GM06990 (cell line): ENCODE measurements at regions not wholly inside any gene's neighbourhood (a gene's known extent, or its start where the extent isn't known, plus 50 kb on each side); places are given as distances from the start of the nearest gene placed in this dataset.

Experiments
- DNase-seq: peaks from one replicate; pipeline ENCODE4 v3.0.0-alpha.2; 2011; ENCODE audit not compliant: insufficient read length; ENCODE audit errors: extremely low read depth
- H3K27me3 ChIP-seq: replicated peaks from 2 replicates; pipeline ENCODE4 v1.6.0; 2011; ENCODE audit warnings: low read length; ENCODE audit not compliant: control insufficient read depth, insufficient read depth
- H3K36me3 ChIP-seq: 2 replicates; pipeline ENCODE4 v1.5.1; 2011; ENCODE audit warnings: low read length; ENCODE audit not compliant: control insufficient read depth, insufficient read depth
- H3K4me3 ChIP-seq: replicated peaks from 2 replicates; pipeline ENCODE4 v1.5.1; 2011; ENCODE audit warnings: low read depth, mild to moderate bottlenecking, control low read depth, low read length
- CTCF ChIP-seq: IDR thresholded peaks from 2 replicates; pipeline ENCODE4 v1.5.1; 2011; ENCODE audit warnings: low read length, control low read depth, mild to moderate bottlenecking, inconsistent platforms; ENCODE audit not compliant: insufficient read depth, poor library complexity, severe bottlenecking

DNA sequence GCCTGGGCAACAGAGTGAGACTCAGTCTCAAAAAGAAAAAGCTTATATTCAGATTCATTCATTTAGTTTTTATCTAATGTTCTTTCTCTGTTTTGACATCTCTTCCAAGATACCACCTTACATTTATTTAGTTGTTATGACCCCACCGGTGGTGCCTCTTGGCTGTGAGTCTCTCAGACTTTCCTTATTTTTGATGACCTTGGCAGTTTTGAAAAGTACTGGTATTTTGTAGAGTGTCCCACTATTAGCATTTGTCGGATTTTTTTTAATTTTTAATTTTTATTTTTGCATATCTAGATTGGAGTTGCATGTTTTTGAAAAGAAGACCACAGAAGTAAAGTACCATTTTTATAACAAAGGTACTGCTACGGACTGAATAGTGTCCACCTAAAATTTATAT, 351.7 kb upstream of the KYNU start:
- DNase-seq: no peak
- H3K36me3 ChIP-seq: no peaks in the 10 kb centered on the region
- no peaks in the 10 kb centered on the region for H3K27me3 ChIP-seq
- H3K4me3 ChIP-seq: no peak overlapping the region
- no peak for TF ChIP-seq CTCF

DNA sequence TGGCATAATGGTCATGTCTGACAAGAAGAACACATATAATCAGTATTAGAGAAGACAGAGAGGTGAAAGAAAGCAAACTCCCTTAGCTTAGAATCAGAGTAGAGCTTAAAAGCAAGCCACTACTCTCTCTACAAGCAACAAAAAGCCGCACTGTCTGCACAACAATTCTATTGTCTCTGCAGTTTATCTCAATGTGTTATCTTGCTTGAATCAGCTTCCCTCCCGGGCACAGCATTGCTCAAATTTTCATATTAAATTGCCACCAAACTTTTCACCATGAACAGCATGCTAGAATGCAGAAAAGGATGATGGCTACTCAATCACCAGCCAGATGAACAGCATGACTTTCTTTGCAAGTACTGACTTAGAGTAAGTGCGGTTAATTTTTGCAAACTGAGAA, 356.0 kb upstream of the KYNU start:
- DNase-seq: no peak
- TF ChIP-seq CTCF: no peak
- Histone ChIP-seq H3K4me3 (no peak overlapping the region), H3K27me3 (no peaks in the 10 kb centered on the region), H3K36me3 (no peaks in the 10 kb centered on the region)

DNA sequence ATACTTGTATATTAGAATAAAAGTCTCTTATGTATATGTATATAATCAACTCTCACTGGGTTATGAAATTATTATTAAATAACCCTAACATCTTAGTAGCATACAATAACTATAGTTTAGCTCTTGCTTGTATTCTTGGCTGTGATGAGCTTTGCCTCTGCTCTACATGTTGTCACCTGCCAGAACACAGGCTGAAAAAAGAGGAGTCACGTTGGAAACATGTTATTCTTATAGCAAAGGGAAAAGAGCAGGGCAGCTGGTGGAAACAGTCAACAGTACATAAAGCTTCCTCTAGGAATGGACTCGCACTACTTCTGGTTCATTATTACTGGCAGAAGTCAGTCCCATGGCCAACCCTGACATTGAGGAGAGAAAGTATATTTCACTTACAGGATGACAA, 362.0 kb upstream of the KYNU start:
- no peak for DNase-seq
- TF ChIP-seq CTCF: no peak
- Histone ChIP-seq H3K36me3 (no peaks in the 10 kb centered on the region), H3K27me3 (no peaks in the 10 kb centered on the region; the same call in 1 of the 2 replicates), H3K4me3 (no peak overlapping the region)

DNA sequence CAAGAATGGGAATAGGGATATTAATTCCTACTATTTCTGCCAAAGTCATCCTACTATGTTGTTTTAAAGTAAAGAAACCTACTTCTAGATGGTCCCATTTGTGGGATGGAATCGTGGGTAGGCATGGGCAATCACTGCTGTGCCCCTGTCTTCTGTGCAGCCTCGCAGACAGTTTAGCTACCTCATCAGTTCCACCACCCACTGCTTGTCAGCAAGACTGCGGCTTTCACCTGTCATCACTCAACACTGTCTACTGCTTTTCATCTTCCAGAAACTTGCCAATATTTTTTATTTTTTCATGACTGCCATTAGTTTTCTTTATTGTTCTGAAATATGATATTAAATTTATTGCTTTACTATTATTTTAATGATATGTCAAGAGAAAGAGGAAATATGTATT, 368.1 kb upstream of the KYNU start:
- no peak for TF ChIP-seq CTCF
- DNase-seq: no peak
- H3K27me3 ChIP-seq: no peaks in the 10 kb centered on the region
- no peak overlapping the region for H3K4me3 ChIP-seq
- H3K36me3 ChIP-seq: no peaks in the 10 kb centered on the region

DNA sequence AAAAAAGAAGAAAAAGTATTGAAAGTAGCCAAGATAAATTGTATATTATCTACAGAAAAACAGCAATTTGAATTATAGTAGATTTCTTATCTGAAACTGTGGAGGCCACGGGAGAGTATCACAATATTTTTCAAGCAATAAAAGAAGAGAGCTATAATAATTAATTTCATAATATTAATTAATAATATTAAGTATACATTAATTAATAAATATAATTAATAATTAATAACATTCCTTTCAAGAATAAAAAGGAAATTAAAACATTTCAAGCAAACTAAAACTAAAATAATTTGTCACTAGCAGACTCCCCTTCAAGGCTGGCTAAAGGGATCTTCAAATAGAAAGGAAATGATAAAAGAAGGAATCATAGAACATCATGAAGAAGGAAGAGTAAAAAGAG, 372.7 kb upstream of the KYNU start:
- no peak overlapping the region for H3K4me3 ChIP-seq
- no peak for TF ChIP-seq CTCF
- H3K36me3 ChIP-seq: no peaks in the 10 kb centered on the region
- no peak for DNase-seq
- no peaks in the 10 kb centered on the region; the same call in 1 of the 2 replicates for H3K27me3 ChIP-seq

DNA sequence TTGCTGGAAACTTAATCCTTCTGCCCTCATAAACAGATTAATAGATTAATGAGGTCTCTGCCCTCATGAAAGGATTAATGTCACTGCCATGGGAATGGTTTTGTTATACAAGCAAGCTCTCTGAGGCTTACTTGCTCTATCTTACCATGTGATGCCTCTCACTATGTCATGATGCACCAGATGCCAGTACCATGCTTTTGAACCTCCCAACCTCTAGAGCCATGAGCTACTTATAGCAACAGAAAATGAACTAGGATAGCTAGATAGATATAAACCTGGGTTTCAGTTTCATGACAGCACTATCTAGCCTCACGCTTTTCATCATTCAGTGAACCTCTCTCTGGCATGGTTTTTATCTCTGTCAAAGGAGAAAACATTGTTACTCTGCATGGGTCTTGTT, 371.6 kb upstream of the LRP1B start:
- Histone ChIP-seq H3K4me3 (no peak overlapping the region), H3K27me3 (no peaks in the 10 kb centered on the region; the same call in 1 of the 2 replicates), H3K36me3 (no peaks in the 10 kb centered on the region)
- TF ChIP-seq CTCF: no peak
- no peak for DNase-seq
